DMS79 treated with DMSO at 0.1 percent for 48 hours (cell line): ENCODE measurements at regions not wholly inside any gene's neighbourhood (a gene's known extent, or its start where the extent isn't known, plus 50 kb on each side); places are given as distances from the start of the nearest gene placed in this dataset.
"Not testable (repeated sequence)": the region's sequence is repeated elsewhere in the genome, so short reads cannot be mapped to it uniquely, and the experiment has no call there.

Experiments used
- DNase-seq: peaks from one replicate; lab custom pipeline; 2025; lab: John Stamatoyannopoulos, UW

DNA sequence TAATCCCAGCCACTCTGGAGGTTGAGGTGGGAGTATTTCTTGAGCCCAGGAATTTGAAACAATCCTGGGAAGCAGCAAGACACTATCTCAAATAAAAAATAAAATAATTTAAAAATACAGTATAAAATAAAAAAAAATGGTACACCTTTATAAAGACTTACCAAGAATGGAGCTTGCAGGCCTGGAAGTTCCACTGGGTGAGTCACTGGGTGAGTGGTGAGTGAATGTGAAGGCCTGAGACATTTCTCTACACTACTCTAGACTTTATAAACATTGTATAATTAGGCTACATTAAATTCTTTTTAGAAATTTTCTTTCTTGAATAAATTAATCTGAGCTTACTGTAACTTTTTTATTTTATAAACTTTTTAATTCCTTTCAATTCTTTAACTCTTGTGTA is 609.1 kb upstream of the BCHE start:
- no peak for DNase-seq

DNA sequence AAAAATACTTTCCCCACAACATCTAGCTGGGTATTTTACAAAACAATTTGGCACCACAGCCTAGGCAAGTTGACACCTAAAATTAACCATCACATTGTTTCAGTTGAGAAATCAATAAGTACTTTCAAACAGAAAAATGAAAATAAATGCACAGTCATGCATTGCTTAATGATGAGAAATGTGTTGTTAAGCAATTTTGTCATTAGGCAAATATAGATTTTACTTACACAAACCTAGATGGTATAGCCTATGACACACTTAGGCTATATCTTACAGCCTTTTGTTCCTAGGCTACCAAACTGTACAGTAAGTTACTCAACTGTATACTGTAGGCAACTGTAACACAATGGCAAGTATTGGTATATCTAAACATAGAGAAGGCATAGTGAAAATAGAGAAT is 608.6 kb upstream of the BCHE start:
- no peak for DNase-seq

DNA sequence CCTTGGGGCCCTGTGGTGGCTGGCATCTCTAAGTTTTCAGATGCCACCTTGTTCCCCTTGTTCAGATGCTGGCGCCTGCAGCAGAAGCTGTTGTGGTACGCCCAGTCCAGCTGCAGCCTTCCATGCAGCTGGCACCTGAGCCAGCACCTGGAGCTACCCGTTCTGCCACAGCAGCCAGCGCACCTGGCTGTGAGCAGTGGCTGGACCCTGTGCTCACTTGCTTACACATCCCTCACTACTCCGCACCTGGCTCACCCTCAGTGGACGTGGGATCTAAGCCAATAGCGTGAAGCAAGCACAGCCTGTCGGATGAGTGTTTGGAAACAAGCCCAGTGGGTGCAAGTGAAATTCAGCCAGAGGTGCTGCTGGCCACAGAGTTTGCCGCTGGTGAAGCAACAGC is 607.5 kb upstream of the BCHE start:
- DNase-seq = no peak

GRCh38 chr3:166444336-166444735 is 607.1 kb upstream of the BCHE start:
- no peak for DNase-seq

- DNase-seq = no peak
Observed at GRCh38 chr3:166435469-166436057, 598.3 kb upstream of the BCHE start.

- DNase-seq = no peak
Observed at GRCh38 chr3:166433060-166433459, 595.8 kb upstream of the BCHE start.

GRCh38 chr3:166425900-166426611 is 588.8 kb upstream of the BCHE start:
- no peak for DNase-seq

- no peak for DNase-seq
Observed at GRCh38 chr3:166425021-166425420, 587.8 kb upstream of the BCHE start.

GRCh38 chr3:166423824-166424513 is 586.7 kb upstream of the BCHE start:
- DNase-seq = not testable (repeated sequence)

GRCh38 chr3:166422556-166422955 is 585.3 kb upstream of the BCHE start:
- no peak for DNase-seq

- no peak for DNase-seq
Observed at GRCh38 chr3:166420071-166420470, 582.8 kb upstream of the BCHE start.

DNA sequence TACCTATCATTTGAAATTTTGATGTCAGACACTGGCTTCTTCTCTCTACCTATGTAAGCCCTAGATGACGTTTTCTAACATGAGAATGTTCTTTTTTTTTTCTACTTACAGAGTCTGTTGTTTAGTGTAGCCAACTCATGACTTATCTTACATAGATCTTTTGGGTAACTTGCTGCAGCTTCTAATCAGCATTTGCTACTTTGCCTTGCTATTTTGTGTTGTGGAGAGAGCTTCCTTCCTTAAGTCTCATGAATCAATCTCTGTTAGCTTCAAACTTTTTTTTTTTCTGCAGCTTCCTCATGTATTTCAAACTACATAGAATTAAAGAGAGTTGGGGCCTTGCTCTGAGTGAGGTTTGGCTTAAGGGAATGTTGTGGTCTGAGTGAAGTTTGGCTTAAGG is 568.7 kb upstream of the BCHE start:
- no peak for DNase-seq

GRCh38 chr3:166405465-166405864 is 568.2 kb upstream of the BCHE start:
- DNase-seq = no peak

DNA sequence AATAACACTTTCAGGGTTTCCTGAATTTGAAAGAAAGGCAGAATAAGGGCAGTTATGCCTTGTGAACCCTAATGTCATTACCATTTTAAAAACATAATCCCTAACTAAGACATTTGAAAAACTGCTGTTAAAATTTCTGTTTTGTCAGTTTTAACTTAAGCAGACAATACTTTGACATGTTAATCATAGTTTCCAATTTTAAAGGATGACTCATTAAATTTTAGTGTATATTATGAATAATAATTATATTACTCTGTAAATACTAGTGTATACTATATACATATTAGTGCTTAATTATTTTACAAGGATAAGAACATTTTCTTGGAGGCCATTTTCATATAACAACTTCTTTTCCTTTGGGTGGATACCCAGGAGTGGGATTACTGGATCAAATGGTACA is 553.1 kb upstream of the BCHE start:
- no peak for DNase-seq

- DNase-seq = no peak
Observed at GRCh38 chr3:166388321-166388720, 551.1 kb upstream of the BCHE start.

- no peak for DNase-seq
Observed at GRCh38 chr3:166372571-166373106, 535.4 kb upstream of the BCHE start.

DNA sequence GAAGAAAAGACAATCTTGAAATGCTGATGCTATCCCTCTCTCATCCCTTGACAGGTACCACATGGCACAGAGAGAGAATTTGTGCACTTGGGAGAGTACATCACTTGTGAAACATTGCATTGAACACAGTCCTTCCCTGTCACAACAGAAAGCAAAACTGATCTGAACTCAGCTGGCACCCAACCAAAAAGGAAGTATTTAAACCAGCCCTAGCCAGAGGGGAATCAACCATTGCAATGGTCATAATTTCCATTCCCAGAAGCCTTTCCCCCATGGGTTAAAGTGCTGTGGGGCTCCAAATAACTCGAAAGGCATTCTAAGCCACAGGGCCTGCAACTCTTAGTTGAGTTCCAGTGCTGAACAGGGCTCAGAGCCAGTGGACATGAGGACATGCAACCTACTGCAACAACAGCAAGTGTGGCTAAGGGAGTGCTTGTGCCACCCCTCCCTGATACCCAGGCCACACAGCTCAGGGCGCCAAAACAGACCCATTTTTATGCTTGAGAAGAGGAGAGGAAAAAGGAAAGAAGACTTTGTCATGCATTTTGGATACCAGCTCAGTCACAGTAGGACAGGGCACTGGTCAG is 530.8 kb upstream of the BCHE start:
- no peak for DNase-seq

- no peak for DNase-seq
Observed at GRCh38 chr3:166362698-166363097, 525.5 kb upstream of the BCHE start.

GRCh38 chr3:166360720-166361119 is 523.5 kb upstream of the BCHE start:
- no peak for DNase-seq

DNA sequence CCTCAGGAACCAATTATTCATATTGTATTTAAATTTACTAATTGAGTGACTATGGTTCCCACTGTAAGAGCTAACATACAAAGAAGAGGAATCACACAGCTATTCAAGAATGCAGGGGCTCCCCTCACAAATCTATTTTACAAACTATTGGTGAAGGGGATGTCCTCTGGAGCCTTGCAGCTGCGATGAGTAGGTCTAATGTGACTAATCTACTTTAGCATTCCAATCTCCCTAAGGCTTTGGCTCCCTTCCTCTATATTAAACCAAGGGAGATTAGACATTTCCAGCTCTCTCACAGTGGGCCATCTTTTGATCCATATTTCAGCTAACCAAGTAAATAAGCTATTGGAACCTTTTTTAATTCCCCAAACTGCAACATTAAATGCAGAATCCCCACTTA is 514.2 kb upstream of the BCHE start:
- no peak for DNase-seq

- DNase-seq = no peak
Observed at GRCh38 chr3:166340604-166341266, 503.5 kb upstream of the BCHE start.

DNA sequence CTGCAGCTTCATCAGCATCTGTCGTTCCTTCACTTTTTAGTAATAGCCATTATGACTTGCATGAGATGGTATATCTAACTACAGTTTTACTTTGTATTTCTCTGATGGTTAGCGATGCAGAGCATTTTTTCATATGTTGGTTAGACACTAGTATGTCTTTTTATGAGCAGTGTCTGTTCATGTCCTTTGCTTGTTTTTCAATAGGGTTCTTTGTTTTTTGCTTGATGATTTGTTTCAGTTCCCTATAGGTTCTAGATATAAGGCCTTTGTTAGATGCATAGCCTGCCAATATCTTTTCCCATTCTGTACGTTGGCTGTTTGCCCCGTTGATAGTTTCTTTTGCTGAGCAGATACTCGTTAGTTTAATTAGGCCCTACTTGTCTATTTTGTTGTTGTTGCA is 487.2 kb upstream of the BCHE start:
- DNase-seq = no peak
